ENCODE measurements at regions not wholly inside any gene's neighbourhood (a gene's known extent, or its start where the extent isn't known, plus 50 kb on each side); places are given as distances from the start of the nearest gene placed in this dataset.

- TF ChIP-seq POLR2A (IDR thresholded peaks at IDR 0.05; ENCODE audit: low read depth, low read length) = no peak
- TF ChIP-seq TAF1 (IDR thresholded peaks at IDR 0.05; ENCODE audit: low read depth, low read length) = no peak
Observed at GRCh38 chr13:106007156-106007555, 528.3 kb downstream of the EFNB2 start.

All from GM12891 (cell line).